ENCODE measurements at regions not wholly inside any gene's neighbourhood (a gene's known extent, or its start where the extent isn't known, plus 50 kb on each side); places are given as distances from the start of the nearest gene placed in this dataset.
A peak's percentile ranks its signal among the peaks of the same experiment; 100 is the strongest.
"Not testable (repeated sequence)": the region's sequence is repeated elsewhere in the genome, so short reads cannot be mapped to it uniquely, and the experiment has no call there.

- no peaks in the 10 kb centered on the region for H3K9me2 ChIP-seq (ENCODE audit: insufficient read depth)
These were observed 296.2 kb upstream of the SMIM21 start for GRCh38 chr18:75723521-75724340.

GRCh38 chr18:75714766-75715165 is 287.3 kb upstream of the SMIM21 start:
- Histone ChIP-seq H2AFZ (no peak overlapping the region), H3K4me3 (no peak overlapping the region), H3K27ac (no peak overlapping the region), H3K4me1 (replicated peaks; ENCODE audit: insufficient read depth) (no peaks in the 10 kb centered on the region), H3K9me3 (ENCODE audit: insufficient read depth, low read depth) (no peaks in the 10 kb centered on the region), H3K27me3 (ENCODE audit: insufficient read depth, low read depth) (peaks cover 11% of the 10 kb centered on the region; the same call in 1 of the 2 replicates), H3K4me2 (no peak overlapping the region), H3K9me2 (ENCODE audit: insufficient read depth) (0 out of 2 replicates have a peak, but pooled peaks cover 6% of the 10 kb centered on the region), H3K79me2 (ENCODE audit: low read depth) (no peaks in the 10 kb centered on the region), H3F3A (ENCODE audit: insufficient read depth, low read depth) (no peaks in the 10 kb centered on the region; the same call in 1 of the 2 replicates), H4K20me1 (ENCODE audit: insufficient read depth) (no peaks in the 10 kb centered on the region), H3K36me3 (ENCODE audit: low read depth) (no peaks in the 10 kb centered on the region)
- intact Hi-C loops (cut with micrococcal nuclease; ENCODE audit: unreplicated experiment), result no loop called here
- ChIA-PET POLR2A (ENCODE audit: unreplicated experiment) (no interaction called here), CTCF (no interaction called here)
- no TSS peak for BruUV-seq (replicated peaks)
- DNase-seq, result no peak
- TF ChIP-seq CTCF (conservative IDR thresholded peaks at IDR 0.05) (no peak), EZH2 (IDR thresholded peaks at IDR 0.05; ENCODE audit: low read depth) (no peak)

More at GRCh38 chr18:75723521-75724340, 296.2 kb upstream of the SMIM21 start:
- BruUV-seq (replicated peaks), result no TSS peak
- Histone ChIP-seq H3K27me3 (ENCODE audit: insufficient read depth, low read depth) (peaks cover 61% of the 10 kb centered on the region), H3K4me2 (no peak overlapping the region), H3K36me3 (ENCODE audit: low read depth) (no peaks in the 10 kb centered on the region), H3K9me3 (ENCODE audit: insufficient read depth, low read depth) (no peaks in the 10 kb centered on the region; the same call in 1 of the 2 replicates), H3K79me2 (ENCODE audit: low read depth) (no peaks in the 10 kb centered on the region), H3K4me1 (replicated peaks; ENCODE audit: insufficient read depth) (no peaks in the 10 kb centered on the region), H3K27ac (no peak overlapping the region), H4K20me1 (ENCODE audit: insufficient read depth) (no peaks in the 10 kb centered on the region), H3F3A (ENCODE audit: insufficient read depth, low read depth) (no peaks in the 10 kb centered on the region), H3K4me3 (no peak overlapping the region), H2AFZ (no peak overlapping the region)
- TF ChIP-seq EZH2 (IDR thresholded peaks at IDR 0.05; ENCODE audit: low read depth) (no peak), CTCF (conservative IDR thresholded peaks at IDR 0.05) (no peak)
- ChIA-PET CTCF (no interaction called here), POLR2A (ENCODE audit: unreplicated experiment) (no interaction called here)
- intact Hi-C loops (cut with micrococcal nuclease; ENCODE audit: unreplicated experiment), result no loop called here
- no peak for DNase-seq

- POLR2A ChIA-PET (ENCODE audit: unreplicated experiment); H3K27me3 ChIP-seq (ENCODE audit: insufficient read depth, low read depth); CTCF ChIA-PET; H3K4me1 ChIP-seq (replicated peaks; ENCODE audit: insufficient read depth); H4K20me1 ChIP-seq (ENCODE audit: insufficient read depth); H3K9me3 ChIP-seq (ENCODE audit: insufficient read depth, low read depth); intact Hi-C loops (cut with micrococcal nuclease; ENCODE audit: unreplicated experiment); BruUV-seq (replicated peaks); H3K27ac ChIP-seq; H3K36me3 ChIP-seq (ENCODE audit: low read depth); H3F3A ChIP-seq (ENCODE audit: insufficient read depth, low read depth); DNase-seq; H3K79me2 ChIP-seq (ENCODE audit: low read depth): not testable (repeated sequence)
- Histone ChIP-seq H3K9me2 (ENCODE audit: insufficient read depth) (peaks cover 13% of the 10 kb centered on the region; the same call in 1 of the 2 replicates), H2AFZ (peak overlapping the region; percentile 77), H3K4me3 (peak overlapping the region; percentile 44; the same call in 1 of the 2 replicates), H3K4me2 (peak overlapping the region; percentile 70)
These were observed 284.8 kb upstream of the SMIM21 start for GRCh38 chr18:75712124-75712867.
